ENCODE measurements at regions not wholly inside any gene's neighbourhood (a gene's known extent, or its start where the extent isn't known, plus 50 kb on each side); places are given as distances from the start of the nearest gene placed in this dataset.
"Not testable (repeated sequence)": the region's sequence is repeated elsewhere in the genome, so short reads cannot be mapped to it uniquely, and the experiment has no call there.

DNA sequence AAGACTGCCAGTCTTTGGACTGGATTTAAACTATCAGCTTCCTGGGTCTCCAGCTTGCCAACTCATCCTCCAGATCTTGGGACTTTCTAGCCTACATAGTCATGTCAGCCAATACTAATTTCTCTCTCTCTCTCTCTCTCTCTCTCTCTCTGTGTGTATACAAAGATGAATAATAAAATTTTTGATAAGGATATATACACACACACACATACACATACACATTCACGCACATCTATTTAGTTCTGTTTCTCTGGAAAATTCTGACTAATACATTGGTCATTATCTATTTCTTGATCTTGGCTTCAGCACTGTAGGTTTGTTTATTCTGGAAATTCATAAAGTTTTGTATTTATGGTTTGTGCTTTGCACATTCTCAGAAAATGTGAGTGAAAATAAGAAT lies 1606.2 kb upstream of the NUDT12 start:
- TF ChIP-seq CTCF (IDR thresholded peaks at IDR 0.05), result no peak
- DNase-seq (ENCODE audit: low spot score), result no peak
- no peak overlapping the region for H3K27ac ChIP-seq
- H3K4me3 ChIP-seq, result no peak overlapping the region

GRCh38 chr5:105167092-105167491 lies 1604.5 kb upstream of the NUDT12 start:
- no peak for DNase-seq (ENCODE audit: low spot score)
- H3K4me3 ChIP-seq, result no peak overlapping the region
- TF ChIP-seq CTCF (IDR thresholded peaks at IDR 0.05), result no peak
- H3K27ac ChIP-seq, result no peak overlapping the region

DNA sequence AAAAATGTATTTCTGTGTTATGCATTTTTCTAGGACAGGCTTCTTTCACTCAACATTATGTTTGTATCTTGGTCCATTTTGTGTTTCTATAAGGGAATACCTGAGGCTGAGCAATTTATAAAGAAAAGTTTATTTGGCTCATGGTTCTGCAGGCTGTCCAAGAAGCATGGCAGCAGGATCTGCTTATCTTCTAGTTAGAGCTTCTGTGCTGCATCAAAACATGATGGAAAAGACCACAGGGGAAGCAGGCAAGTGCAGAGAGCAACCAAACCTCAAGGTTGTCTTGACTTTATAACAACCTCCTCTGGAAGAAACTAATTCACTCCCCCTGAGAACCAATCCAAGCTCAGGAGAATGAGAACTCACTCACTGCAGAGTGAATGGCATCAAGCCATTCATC lies 1601.0 kb upstream of the NUDT12 start:
- Histone ChIP-seq H3K4me3 (no peak overlapping the region), H3K27ac (no peak overlapping the region)
- no peak for DNase-seq (ENCODE audit: low spot score)
- no peak for TF ChIP-seq CTCF (IDR thresholded peaks at IDR 0.05)

DNA sequence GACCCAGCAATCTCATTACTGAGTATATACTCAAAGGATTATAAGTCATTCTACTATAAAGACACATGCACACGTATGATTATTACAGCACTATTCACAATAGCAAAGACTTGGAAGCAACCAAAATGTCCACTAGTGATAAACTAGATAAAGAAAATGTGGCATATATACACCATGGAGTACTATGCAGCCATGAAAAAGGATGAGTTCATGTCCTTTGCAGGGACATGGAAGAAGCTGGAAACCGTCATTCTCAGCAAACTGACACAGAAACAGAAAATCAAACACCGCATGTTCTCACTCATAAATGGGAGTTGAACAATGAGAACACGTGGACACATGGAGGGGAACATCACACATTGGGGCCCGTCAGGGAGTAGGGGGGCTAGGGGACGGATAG lies 1600.0 kb upstream of the NUDT12 start:
- not testable (repeated sequence) for H3K27ac ChIP-seq; DNase-seq (ENCODE audit: low spot score); H3K4me3 ChIP-seq

GRCh38 chr5:105158526-105158925 lies 1595.9 kb upstream of the NUDT12 start:
- no peak overlapping the region for H3K27ac ChIP-seq
- H3K4me3 ChIP-seq, result no peak overlapping the region
- DNase-seq (ENCODE audit: low spot score), result no peak
- TF ChIP-seq CTCF (IDR thresholded peaks at IDR 0.05), result no peak

- no peak for TF ChIP-seq CTCF (IDR thresholded peaks at IDR 0.05)
- Histone ChIP-seq H3K4me3 (no peak overlapping the region), H3K27ac (no peak overlapping the region)
- no peak for DNase-seq (ENCODE audit: low spot score)
Measured at GRCh38 chr5:105150323-105150722, 1587.7 kb upstream of the NUDT12 start.

- no peak overlapping the region for H3K4me3 ChIP-seq
- DNase-seq (ENCODE audit: low spot score), result no peak
- no peak overlapping the region for H3K27ac ChIP-seq
- no peak for TF ChIP-seq CTCF (IDR thresholded peaks at IDR 0.05)
Measured at GRCh38 chr5:105146867-105147266, 1584.3 kb upstream of the NUDT12 start.

- no peak overlapping the region for H3K4me3 ChIP-seq
- TF ChIP-seq CTCF (IDR thresholded peaks at IDR 0.05), result no peak
- DNase-seq (ENCODE audit: low spot score), result no peak
- no peak overlapping the region for H3K27ac ChIP-seq
Measured at GRCh38 chr5:105145152-105145551, 1582.6 kb upstream of the NUDT12 start.
